ENCODE measurements at regions not wholly inside any gene's neighbourhood (a gene's known extent, or its start where the extent isn't known, plus 50 kb on each side); places are given as distances from the start of the nearest gene placed in this dataset.

DNA sequence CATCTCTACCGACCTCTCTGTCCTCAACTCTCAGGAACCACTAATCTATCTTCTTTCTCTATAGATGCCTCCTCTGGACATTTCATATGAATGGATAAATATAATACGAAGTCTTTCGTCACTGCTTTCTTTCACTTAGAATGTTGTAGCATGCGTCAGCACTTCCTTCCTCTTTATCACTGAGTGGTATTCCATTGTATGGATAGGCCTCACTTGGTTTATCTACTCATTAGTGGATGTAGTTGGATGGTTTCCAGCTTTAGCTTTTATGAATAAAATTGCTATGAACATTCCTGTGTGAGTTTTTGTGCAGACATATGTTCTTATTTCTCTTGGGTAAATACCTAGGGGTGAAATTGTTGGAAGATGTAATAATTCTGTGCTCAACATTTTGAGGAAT, 528.2 kb upstream of the FAT1 start:
- TF ChIP-seq, protein P1, sequence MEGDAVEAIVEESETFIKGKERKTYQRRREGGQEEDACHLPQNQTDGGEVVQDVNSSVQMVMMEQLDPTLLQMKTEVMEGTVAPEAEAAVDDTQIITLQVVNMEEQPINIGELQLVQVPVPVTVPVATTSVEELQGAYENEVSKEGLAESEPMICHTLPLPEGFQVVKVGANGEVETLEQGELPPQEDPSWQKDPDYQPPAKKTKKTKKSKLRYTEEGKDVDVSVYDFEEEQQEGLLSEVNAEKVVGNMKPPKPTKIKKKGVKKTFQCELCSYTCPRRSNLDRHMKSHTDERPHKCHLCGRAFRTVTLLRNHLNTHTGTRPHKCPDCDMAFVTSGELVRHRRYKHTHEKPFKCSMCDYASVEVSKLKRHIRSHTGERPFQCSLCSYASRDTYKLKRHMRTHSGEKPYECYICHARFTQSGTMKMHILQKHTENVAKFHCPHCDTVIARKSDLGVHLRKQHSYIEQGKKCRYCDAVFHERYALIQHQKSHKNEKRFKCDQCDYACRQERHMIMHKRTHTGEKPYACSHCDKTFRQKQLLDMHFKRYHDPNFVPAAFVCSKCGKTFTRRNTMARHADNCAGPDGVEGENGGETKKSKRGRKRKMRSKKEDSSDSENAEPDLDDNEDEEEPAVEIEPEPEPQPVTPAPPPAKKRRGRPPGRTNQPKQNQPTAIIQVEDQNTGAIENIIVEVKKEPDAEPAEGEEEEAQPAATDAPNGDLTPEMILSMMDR (conservative IDR thresholded peaks at IDR 0.05 in 1 of 2, IDR thresholded peaks at IDR 0.05 in 1 of 2; ENCODE audit: extremely low read depth in 1 of 2, insufficient read depth in 1 of 2, low read depth in 1 of 2, low read length in 2 of 2) = no peak
- TF ChIP-seq EZH2 (IDR thresholded peaks at IDR 0.05; ENCODE audit: borderline replicate concordance, low read length) = no peak

Measured in mammary epithelial cell (primary cell).